LoVo (cell line): ENCODE measurements at regions not wholly inside any gene's neighbourhood (a gene's known extent, or its start where the extent isn't known, plus 50 kb on each side); places are given as distances from the start of the nearest gene placed in this dataset.

Experiments
- DNase-seq: peaks from one replicate; pipeline ENCODE4 v3.0.0-alpha.2; 2016; ENCODE audit warnings: low spot score

- no peak for DNase-seq
Measured at GRCh38 chr2:2926009-2926857, 451.4 kb downstream of the EIPR1 start.

- no peak for DNase-seq
Measured at GRCh38 chr2:2922156-2922555, 455.5 kb downstream of the EIPR1 start.

GRCh38 chr2:2921011-2921720, 456.5 kb downstream of the EIPR1 start:
- no peak for DNase-seq

GRCh38 chr2:2919574-2920365, 457.8 kb downstream of the EIPR1 start:
- no peak for DNase-seq

- DNase-seq: no peak
Measured at GRCh38 chr2:2919026-2919425, 458.6 kb downstream of the EIPR1 start.

- DNase-seq: no peak
Measured at GRCh38 chr2:2916621-2917020, 461.0 kb downstream of the EIPR1 start.

GRCh38 chr2:2914252-2914651, 463.4 kb downstream of the EIPR1 start:
- DNase-seq: no peak

- no peak for DNase-seq
Measured at GRCh38 chr2:2913601-2914120, 464.0 kb downstream of the EIPR1 start.

GRCh38 chr2:2912731-2913130, 464.9 kb downstream of the EIPR1 start:
- DNase-seq: no peak

- no peak for DNase-seq
Measured at GRCh38 chr2:2912293-2912692, 465.3 kb downstream of the EIPR1 start.

- DNase-seq: no peak
Measured at GRCh38 chr2:2910259-2910658, 467.4 kb downstream of the EIPR1 start.

GRCh38 chr2:2909086-2910035, 468.3 kb downstream of the EIPR1 start:
- no peak for DNase-seq

GRCh38 chr2:2906091-2906490, 471.5 kb downstream of the EIPR1 start:
- no peak for DNase-seq

- DNase-seq: no peak
Measured at GRCh38 chr2:2904721-2905350, 472.8 kb downstream of the EIPR1 start.

- no peak for DNase-seq
Measured at GRCh38 chr2:2902547-2903281, 474.9 kb downstream of the EIPR1 start.

- DNase-seq: no peak
Measured at GRCh38 chr2:2901384-2902345, 476.0 kb downstream of the EIPR1 start.

GRCh38 chr2:2899826-2900225, 477.8 kb downstream of the EIPR1 start:
- no peak for DNase-seq

- no peak for DNase-seq
Measured at GRCh38 chr2:2898744-2899143, 478.9 kb downstream of the EIPR1 start.

GRCh38 chr2:2896643-2897042, 481.0 kb downstream of the EIPR1 start:
- DNase-seq: no peak
